Muscle of leg (tissue), 3 donors: ENCODE measurements at regions not wholly inside any gene's neighbourhood (a gene's known extent, or its start where the extent isn't known, plus 50 kb on each side); places are given as distances from the start of the nearest gene placed in this dataset.

Experiments
- DNase-seq: peaks from one replicate; pipeline ENCODE4 v3.0.0; 2013
- H3K27ac ChIP-seq: one replicate; pipeline ENCODE4 v1.5.1; 2013; ENCODE audit warnings: mild to moderate bottlenecking, low read length, control low read depth
- H3K27me3 ChIP-seq: one replicate; pipeline ENCODE4 v1.6.1; 2013; ENCODE audit warnings: low read length; ENCODE audit not compliant: control insufficient read depth, insufficient read depth
- H3K36me3 ChIP-seq: one replicate; pipeline ENCODE4 v1.6.1; 2013; ENCODE audit warnings: low read length; ENCODE audit not compliant: control insufficient read depth, insufficient read depth
- H3K4me1 ChIP-seq: one replicate; pipeline ENCODE4 v1.6.1; 2013; ENCODE audit warnings: low read length; ENCODE audit not compliant: control insufficient read depth, insufficient read depth
- H3K4me3 ChIP-seq: one replicate; pipeline ENCODE4 v1.5.1; 2013; ENCODE audit warnings: low read length, control low read depth
- H3K9me3 ChIP-seq: replicated peaks from 2 replicates; pipeline ENCODE4 v1.6.1; 2013; ENCODE audit warnings: low read depth, low read length; ENCODE audit not compliant: control insufficient read depth
- WGBS: methylation state at CpG from one replicate; pipeline ENCODE4 v1.1.5; 2013; ENCODE audit warnings: missing lambda C conversion rate; ENCODE audit not compliant: insufficient coverage; 5-methylcytosine and 5-hydroxymethylcytosine counted together

DNA sequence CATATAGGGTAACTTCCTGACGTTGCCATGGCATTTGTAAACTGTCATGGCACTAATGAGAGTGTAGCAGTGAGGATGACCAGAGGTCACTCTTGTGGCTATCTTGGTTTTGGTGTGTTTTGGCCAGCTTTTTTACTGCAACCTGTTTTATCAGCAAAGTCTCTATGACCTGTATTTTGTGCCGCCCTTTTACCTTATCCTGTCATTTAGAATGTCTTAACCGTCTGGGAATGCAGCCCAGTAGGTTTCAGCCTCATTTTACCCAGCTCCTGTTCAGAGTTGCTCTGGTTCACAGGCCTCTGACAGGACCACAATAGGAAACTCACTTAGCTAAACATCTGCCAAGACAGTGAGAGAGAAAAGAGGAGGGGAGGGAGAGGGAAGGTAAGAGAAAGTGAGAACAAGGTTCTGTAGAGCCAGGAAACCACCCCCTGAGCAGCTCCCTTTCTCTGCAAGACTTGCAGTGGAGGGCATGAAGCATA lies 64.8 kb upstream of the PLEKHG3 start:
- no peak overlapping the region for H3K27ac ChIP-seq
- peaks cover 3% of the 10 kb centered on the region for H3K9me3 ChIP-seq
- no peaks in the 10 kb centered on the region for H3K27me3 ChIP-seq
- WGBS = 68% methylated on average over 2 of the region's 3 CpGs
- no peaks in the 10 kb centered on the region for H3K4me1 ChIP-seq
- no peak overlapping the region for H3K4me3 ChIP-seq
- no peaks in the 10 kb centered on the region for H3K36me3 ChIP-seq
- no peak for DNase-seq

DNA sequence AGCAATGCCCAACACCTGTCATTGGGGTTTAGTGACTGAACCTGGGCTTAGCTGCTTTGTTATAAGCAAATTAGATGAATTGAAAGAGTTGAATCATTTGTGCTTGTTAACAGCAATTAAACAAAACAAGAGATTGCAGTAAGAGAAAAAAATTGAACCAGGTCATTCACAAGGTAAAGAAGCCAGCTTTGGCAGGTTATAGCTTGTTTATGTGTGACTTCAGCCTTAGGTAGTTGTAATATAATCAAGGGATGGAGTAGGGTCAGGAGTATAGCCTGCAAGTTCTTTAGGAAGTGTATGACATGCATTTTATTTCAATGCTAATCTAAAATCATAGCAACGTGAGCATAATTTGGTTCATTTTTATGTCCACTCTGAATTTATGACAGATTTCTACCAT lies 63.4 kb upstream of the PLEKHG3 start:
- no peak overlapping the region for H3K27ac ChIP-seq
- H3K36me3 ChIP-seq = no peaks in the 10 kb centered on the region
- no peak overlapping the region for H3K4me3 ChIP-seq
- H3K27me3 ChIP-seq = no peaks in the 10 kb centered on the region
- peaks cover 10% of the 10 kb centered on the region for H3K4me1 ChIP-seq
- no CpG with 5 or more reads among the region's 1 CpG for WGBS
- no peak for DNase-seq
- peaks cover 3% of the 10 kb centered on the region for H3K9me3 ChIP-seq

DNA sequence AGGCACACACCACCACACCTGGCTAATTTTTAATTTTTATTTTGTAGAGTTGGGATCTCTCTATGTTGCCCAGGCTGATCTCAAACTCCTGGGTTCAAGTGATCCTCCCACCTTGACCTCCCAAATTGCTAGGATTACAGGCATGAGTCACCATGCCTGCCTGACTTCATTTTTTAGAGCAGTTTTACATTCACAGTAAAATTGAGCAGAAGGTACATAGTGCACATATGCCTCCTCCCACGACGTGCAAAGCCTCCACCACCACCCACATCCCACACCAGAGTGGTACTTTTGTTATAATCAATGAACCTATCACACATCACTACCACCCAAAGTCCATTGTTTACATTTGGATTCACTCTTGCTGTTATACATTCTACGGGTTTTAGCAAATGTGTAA lies 62.5 kb upstream of the PLEKHG3 start:
- Histone ChIP-seq H3K27ac (no peak overlapping the region), H3K36me3 (no peaks in the 10 kb centered on the region), H3K4me3 (no peak overlapping the region), H3K27me3 (no peaks in the 10 kb centered on the region), H3K4me1 (peaks cover 13% of the 10 kb centered on the region), H3K9me3 (peaks cover 3% of the 10 kb centered on the region)
- no CpG with 5 or more reads among the region's 3 CpGs for WGBS
- DNase-seq = no peak

DNA sequence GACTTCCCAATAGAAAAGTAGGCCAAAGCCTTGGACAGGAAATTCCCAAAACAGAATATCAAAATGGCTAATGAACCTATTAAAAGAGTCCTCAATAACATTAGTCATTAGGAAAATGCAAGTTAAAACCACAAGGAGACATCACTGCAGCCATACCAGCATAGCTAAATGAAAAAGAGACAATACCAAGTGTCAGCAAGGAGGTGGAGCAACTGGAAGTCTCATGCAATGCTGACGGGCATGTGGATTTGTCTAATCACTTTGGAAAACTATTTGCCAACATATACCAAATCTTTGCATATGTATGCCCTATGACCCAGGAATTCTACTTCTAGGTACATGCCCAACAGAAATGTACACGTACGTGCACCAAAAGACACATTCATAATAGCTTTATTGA lies 60.5 kb upstream of the PLEKHG3 start:
- Histone ChIP-seq H3K4me1 (peaks cover 16% of the 10 kb centered on the region), H3K9me3 (peaks cover 3% of the 10 kb centered on the region), H3K36me3 (no peaks in the 10 kb centered on the region), H3K27me3 (no peaks in the 10 kb centered on the region), H3K27ac (no peak overlapping the region), H3K4me3 (no peak overlapping the region)
- WGBS = 100% methylated on average over 1 of the region's 3 CpGs
- DNase-seq = no peak

DNA sequence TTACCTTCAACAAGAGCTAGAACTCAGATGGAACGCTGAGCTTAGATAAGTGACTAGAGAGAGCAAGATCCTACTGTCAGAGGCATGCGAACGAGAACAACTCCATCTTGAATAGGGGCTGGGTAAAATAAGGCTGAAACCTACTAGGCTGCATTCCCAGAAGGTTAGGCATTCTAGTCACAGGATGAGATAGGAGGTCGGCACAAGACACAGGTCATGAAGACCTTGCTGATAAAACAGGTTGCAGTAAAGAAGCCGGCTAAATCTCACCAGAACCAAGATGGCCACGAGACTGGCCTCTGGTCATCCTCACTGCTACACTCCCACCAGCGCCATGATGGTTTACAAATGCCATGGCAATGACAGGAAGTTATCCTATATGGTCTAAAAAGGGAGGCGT lies 59.6 kb upstream of the PLEKHG3 start:
- peaks cover 2% of the 10 kb centered on the region for H3K27me3 ChIP-seq
- no peaks in the 10 kb centered on the region for H3K36me3 ChIP-seq
- H3K4me3 ChIP-seq = no peak overlapping the region
- peaks cover 21% of the 10 kb centered on the region for H3K4me1 ChIP-seq
- 91% methylated on average over 6 of the region's 8 CpGs for WGBS
- peak overlapping the region; percentile 89 for H3K27ac ChIP-seq
- DNase-seq = no peak
- peaks cover 3% of the 10 kb centered on the region for H3K9me3 ChIP-seq

DNA sequence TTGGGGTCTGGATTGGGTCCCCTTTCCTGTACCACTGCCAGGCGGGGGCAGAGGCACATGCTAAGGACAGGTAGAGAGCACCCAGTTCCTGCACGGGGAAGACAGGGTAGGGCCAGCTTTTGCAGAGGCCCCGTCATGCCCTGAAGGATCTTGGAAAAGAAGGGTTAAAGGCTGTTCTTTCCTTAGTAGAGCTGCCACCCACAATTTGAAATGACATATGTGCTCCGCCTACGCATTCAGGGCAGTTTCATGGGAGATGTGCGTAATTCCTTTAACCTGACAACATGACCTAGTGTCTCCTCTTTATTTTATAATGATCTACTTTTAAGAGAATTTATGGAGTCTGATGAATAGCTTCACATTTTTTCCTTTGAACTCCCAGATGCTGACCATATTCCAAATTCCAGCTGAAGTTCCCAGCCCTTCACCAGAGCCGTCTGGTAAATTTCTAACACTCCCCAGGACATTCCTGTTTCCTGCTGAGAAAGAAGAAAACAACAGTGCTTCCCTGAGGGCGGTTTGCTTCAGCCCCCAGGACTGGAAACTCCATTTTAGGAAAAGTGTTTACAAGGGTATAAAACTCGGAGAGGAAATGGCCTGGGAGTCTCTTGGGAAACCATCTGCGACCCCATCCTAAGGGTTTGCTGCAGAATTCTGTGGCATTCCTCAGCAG lies 58.9 kb upstream of the PLEKHG3 start:
- 12% methylated on average over 4 of the region's 10 CpGs for WGBS
- peaks cover 2% of the 10 kb centered on the region for H3K27me3 ChIP-seq
- peaks cover 23% of the 10 kb centered on the region for H3K4me1 ChIP-seq
- DNase-seq = peak; percentile 85
- H3K36me3 ChIP-seq = no peaks in the 10 kb centered on the region
- H3K9me3 ChIP-seq = peaks cover 3% of the 10 kb centered on the region
- peak overlapping the region; percentile 89 for H3K27ac ChIP-seq
- no peak overlapping the region for H3K4me3 ChIP-seq

DNA sequence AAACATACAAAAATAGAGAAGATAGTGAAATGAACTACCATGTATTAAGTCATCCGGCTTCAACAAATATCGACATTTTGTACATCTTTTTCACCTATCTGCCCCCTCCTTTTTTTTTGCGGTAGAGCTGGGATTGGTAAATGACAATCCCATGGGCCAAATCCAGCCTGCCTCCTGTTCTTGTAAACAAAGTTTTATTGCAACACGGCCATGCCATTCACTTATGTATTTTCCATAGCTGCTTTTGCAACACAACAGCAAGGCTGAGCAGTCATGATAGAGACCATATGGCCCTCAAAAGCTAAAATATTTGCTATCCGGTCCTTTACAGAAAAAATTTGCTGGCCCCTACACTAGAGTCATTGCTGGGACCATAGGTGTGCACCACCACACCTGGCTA lies 58.1 kb upstream of the PLEKHG3 start:
- H3K4me3 ChIP-seq = no peak overlapping the region
- peaks cover 23% of the 10 kb centered on the region for H3K4me1 ChIP-seq
- peaks cover 2% of the 10 kb centered on the region for H3K27me3 ChIP-seq
- no peaks in the 10 kb centered on the region for H3K36me3 ChIP-seq
- DNase-seq = no peak
- peaks cover 3% of the 10 kb centered on the region for H3K9me3 ChIP-seq
- H3K27ac ChIP-seq = peak overlapping the region; percentile 89
- WGBS = no CpG with 5 or more reads among the region's 5 CpGs

DNA sequence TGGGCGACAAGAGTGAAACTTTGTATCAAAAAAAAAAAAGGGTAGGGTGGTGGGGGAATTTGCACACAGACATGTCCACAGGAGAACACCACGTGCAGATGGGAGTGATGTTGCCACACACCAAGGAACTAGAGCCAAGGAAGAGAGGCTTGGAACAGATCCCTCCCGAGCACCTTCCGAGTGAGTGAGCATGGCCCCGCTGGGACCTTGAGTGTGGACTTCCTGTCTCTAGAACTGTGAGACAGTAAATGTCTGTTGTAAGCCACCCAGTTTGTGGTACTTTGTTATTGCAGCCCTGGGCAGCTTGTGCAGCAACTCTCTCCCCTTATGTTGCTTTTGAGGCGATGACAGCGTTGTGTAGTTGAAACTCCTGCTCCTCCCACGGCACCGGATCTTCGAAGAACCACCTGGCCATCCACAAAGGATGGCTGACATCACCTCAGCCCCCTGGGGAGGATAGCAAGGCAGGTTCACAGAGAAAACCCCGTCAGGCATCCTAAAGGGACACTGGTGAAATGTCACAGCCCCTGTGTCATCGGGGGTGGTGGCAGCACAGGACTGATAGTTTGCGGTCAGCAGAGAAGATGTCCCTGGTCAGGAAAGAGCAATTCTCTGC lies 54.7 kb upstream of the PLEKHG3 start:
- peak; percentile 32 for DNase-seq
- no peak overlapping the region for H3K4me3 ChIP-seq
- H3K27me3 ChIP-seq = peaks cover 2% of the 10 kb centered on the region
- peaks cover 2% of the 10 kb centered on the region for H3K9me3 ChIP-seq
- H3K36me3 ChIP-seq = no peaks in the 10 kb centered on the region
- H3K4me1 ChIP-seq = peaks cover 30% of the 10 kb centered on the region
- no peak overlapping the region for H3K27ac ChIP-seq
- 44% methylated on average over 12 of the region's 13 CpGs for WGBS

DNA sequence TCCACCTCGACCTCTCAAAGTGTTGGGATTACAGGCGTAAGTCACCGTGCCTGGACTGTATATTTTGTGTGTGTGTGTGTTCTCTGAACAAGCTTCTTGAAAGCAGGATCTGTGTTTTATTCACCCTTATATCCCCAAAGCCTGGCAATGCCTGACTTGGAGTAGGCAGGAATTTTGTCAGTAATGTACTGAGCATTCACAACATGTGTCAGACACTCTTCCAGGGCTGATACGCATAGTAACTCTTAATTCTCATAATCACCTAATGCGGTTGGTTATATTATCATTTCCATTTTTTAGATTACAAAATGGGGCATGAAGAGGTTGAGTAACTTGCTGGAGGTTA lies 50.4 kb upstream of the PLEKHG3 start:
- WGBS = no CpG with 5 or more reads among the region's 5 CpGs
- Histone ChIP-seq H3K27ac (peak overlapping the region; percentile 80), H3K36me3 (no peaks in the 10 kb centered on the region), H3K4me1 (peaks cover 23% of the 10 kb centered on the region), H3K27me3 (peaks cover 2% of the 10 kb centered on the region), H3K9me3 (peaks cover 2% of the 10 kb centered on the region), H3K4me3 (no peak overlapping the region)
- no peak for DNase-seq

DNA sequence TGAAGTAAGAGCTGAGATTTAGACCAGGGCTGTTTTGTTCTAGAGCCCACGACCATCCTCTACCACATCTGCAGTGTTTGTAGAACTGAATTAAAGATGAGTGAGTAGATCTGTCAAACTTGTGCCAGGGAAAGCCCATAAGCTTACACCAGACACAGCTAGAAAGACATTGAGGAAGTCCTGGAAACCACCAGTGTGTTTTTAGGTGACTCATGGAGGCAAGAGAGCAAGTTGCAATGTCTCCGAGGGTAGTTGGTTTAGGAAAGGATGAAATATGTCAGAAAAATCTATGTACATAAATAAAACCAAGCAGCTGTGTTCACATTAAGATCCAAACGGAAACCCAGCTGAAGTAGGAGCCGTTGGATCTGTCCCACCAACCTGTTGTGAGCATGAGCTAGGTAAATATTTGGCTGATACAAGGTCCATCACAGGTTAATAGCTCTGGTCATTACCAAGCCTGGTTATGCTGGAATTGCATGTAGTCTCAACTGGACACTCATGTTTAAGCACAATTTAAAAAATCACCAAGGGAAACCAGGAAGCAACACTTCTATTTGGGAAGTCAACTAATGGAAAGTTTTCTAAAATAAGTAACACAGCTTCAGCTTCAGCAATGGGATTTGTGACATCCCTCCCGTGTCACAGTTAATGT lies 49.9 kb upstream of the PLEKHG3 start:
- 33% methylated on average over 1 of the region's 5 CpGs for WGBS
- H3K4me3 ChIP-seq = no peak overlapping the region
- no peaks in the 10 kb centered on the region for H3K36me3 ChIP-seq
- peaks cover 21% of the 10 kb centered on the region for H3K4me1 ChIP-seq
- H3K27ac ChIP-seq = peak overlapping the region; percentile 80
- H3K9me3 ChIP-seq = peaks cover 2% of the 10 kb centered on the region
- peaks cover 2% of the 10 kb centered on the region for H3K27me3 ChIP-seq
- peak; percentile 90 for DNase-seq
